HG02981 (cell line): ENCODE measurements at regions not wholly inside any gene's neighbourhood (a gene's known extent, or its start where the extent isn't known, plus 50 kb on each side); places are given as distances from the start of the nearest gene placed in this dataset.
"Not testable (repeated sequence)": the region's sequence is repeated elsewhere in the genome, so short reads cannot be mapped to it uniquely, and the experiment has no call there.

Source experiments
- ATAC-seq: cut with Tn5 transposase; IDR thresholded peaks from one replicate; pipeline ENCODE4 v1.9.1; 2021; ENCODE audit warnings: mild to moderate bottlenecking, moderate library complexity; ENCODE audit not compliant: unreplicated experiment

- ATAC-seq = no peak
These were observed 641.5 kb upstream of the NECTIN3 start for GRCh38 chr3:110430146-110430545.

GRCh38 chr3:110436209-110436608 is 635.4 kb upstream of the NECTIN3 start:
- no peak for ATAC-seq

DNA sequence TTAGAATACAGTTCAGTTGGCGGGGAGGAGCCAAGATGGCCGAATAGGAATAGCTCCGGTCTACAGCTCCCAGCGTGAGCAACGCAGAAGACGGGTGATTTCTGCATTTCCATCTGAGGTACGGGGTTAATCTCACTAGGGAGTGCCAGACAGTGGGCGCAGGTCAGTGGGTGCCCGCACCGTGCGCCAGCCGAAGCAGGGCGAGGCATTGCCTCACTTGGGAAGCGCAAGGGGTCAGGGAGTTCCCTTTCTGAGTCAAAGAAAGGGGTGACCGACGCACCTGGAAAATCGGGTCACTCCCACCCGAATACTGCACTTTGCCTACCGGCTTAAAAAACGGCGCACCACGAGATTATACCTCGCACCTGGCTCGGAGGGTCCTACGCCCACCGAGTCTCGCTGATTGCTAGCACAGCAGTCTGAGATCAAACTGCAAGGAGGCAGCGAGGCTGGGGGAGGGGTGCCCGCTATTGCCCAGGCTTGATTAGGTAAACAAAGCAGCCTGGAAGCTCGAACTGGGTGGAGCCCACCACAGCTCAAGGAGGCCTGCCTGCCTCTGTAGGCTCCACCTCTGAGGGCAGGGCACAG is 631.5 kb upstream of the NECTIN3 start:
- ATAC-seq = not testable (repeated sequence)

GRCh38 chr3:110454066-110454465 is 617.5 kb upstream of the NECTIN3 start:
- no peak for ATAC-seq

DNA sequence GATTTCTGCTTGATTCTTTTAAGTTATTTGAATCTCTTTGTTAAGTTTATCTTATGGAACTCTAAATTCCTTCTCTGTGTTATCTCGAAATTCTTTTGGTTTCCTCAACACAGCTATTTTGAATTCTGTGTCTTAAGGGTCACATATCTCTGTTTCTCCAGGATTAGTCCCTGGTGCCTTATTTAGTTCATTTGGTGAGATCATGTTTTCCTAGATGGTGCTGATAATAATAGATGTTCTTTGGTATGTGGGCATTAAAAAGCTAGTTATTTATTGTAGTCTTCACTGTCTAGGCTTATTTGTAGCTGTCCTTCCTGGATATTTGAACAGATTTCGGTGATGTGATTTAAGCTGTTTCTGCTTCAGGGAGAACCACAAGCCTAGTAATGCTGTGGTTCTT is 615.6 kb upstream of the NECTIN3 start:
- no peak for ATAC-seq

GRCh38 chr3:110456438-110457138 is 615.0 kb upstream of the NECTIN3 start:
- ATAC-seq = no peak

- ATAC-seq = no peak
These were observed 614.1 kb upstream of the NECTIN3 start for GRCh38 chr3:110457508-110457907.

DNA sequence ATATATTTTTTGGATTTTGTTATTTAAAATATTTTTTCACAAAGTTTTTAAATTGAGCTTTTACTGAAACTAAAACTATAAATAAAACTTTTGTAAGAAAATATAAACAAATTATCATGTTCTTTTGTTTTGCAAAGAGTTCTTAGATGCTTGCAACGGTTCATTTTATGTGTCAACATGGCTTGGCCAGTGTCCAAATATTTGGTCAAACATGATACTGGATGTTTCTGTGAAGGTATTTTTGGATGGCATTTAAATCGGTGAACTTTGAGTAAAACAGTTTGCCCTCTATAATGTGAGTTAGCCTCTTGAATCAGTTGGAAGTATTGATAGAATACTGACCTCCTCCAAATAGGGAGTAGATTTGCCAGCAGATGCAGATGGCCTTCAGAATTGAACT is 612.6 kb upstream of the NECTIN3 start:
- no peak for ATAC-seq

GRCh38 chr3:110470310-110470709 is 601.3 kb upstream of the NECTIN3 start:
- no peak for ATAC-seq

DNA sequence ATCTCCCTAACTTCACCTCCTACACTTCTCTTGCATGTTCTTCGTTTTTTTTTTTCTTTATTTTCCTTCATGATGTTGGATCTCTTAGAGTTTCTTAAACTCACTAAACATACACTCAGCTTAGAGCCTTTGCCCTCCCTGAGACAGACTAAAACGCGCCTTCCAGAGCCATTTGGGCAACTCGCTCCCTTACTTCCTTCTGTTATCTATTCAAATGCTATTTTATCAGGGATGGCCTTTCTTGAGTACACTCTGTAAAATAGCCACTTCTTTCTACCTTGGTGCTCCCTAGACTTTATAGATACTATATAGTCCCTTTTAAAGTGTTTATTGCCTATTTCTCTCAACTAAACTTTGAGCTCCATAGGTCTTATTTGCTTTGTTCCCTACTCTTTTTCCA is 598.2 kb upstream of the NECTIN3 start:
- no peak for ATAC-seq

DNA sequence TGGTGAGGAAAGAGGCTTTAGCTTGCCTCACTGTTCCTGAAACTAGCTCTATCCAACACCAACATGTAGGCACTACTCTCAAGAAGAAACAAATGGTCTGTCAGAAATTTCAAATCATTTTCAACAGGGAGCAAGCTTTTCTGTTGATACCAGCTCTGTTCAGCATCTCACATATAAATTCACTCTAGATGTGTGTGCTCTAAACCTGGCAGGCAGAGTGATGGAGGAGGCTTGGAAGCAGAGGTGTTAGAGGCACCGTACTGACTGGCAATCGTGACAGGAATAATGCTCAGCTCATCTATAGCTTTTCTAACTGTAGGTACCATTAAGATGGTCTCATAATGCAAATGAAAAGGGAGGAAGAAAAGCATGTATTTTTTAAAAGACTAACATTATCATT is 597.2 kb upstream of the NECTIN3 start:
- ATAC-seq = no peak

- ATAC-seq = no peak
These were observed 593.1 kb upstream of the NECTIN3 start for GRCh38 chr3:110478377-110479054.

- ATAC-seq = no peak
These were observed 591.9 kb upstream of the NECTIN3 start for GRCh38 chr3:110479731-110480130.

GRCh38 chr3:110485389-110485788 is 586.2 kb upstream of the NECTIN3 start:
- ATAC-seq = no peak

GRCh38 chr3:110487840-110488239 is 583.8 kb upstream of the NECTIN3 start:
- ATAC-seq = no peak

GRCh38 chr3:110491413-110491812 is 580.2 kb upstream of the NECTIN3 start:
- no peak for ATAC-seq

DNA sequence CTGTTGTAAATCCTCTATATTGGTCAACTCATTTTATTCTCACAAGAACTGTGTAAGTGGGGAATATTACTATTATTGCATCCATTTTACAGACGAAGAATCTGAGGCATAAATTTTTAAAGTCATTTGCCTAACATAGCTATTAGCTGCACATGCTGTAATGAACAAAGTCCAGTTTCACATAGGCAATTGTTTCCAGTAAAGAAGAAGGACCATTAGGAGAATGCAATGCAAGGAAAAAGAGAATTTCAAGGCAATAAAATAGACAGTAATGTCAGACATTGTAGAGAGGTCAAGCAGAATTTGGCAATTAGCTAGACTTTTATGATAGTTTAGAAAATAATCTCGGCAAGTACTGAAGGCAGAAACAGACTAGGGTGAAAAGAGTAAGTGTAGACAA is 578.7 kb upstream of the NECTIN3 start:
- ATAC-seq = no peak

DNA sequence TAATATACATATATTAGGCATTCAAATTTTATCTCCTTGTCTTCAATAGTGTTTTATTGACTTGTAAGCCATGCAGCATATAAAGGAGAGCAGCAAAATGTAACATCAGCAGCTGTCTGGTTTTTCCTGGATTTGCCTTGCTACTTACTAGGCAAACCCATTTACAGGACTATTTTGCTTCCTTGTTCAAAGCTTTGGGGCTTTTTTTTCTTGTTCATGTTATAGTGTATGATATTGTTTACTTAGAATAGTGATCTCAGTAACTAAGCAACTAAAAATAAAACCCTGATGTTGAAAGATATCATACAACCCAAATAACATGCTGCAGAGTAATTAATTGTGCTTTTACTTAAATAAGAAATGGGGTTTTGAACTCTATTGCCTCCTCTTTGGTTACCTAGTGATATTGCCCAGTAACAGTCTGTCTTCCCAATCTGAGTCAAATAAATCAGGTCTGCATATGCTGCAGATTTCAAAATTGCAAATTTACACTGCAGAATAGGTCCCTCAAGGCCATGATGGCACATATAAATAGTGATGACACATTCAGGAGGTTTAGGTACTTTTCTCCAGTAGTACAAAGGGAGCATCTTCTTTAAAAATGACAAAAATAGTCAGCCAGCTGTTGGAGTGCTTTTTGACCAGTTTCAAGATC is 578.1 kb upstream of the NECTIN3 start:
- ATAC-seq = no peak

DNA sequence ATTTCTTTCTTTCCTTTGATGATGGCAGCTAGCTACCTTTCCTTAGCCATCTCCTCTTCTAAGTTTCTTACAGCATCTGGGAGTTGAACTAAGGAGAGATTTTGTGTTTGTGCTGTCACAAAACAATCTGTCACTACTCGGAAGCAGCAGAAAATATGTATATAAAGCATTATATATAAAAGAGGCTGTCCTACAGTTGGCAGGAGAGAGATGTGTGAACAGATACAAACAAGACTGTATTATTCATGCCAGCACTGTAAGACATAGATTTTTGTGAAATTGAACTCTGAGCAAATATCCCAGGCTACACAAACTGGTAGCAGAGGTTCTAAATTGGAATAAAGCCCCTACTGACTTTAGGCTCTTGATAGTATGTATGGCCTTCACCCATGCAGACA is 577.5 kb upstream of the NECTIN3 start:
- no peak for ATAC-seq

- ATAC-seq = no peak
These were observed 576.9 kb upstream of the NECTIN3 start for GRCh38 chr3:110494728-110495127.

- no peak for ATAC-seq
These were observed 576.3 kb upstream of the NECTIN3 start for GRCh38 chr3:110495201-110495927.
